ENCODE measurements at regions not wholly inside any gene's neighbourhood (a gene's known extent, or its start where the extent isn't known, plus 50 kb on each side); places are given as distances from the start of the nearest gene placed in this dataset.

DNA sequence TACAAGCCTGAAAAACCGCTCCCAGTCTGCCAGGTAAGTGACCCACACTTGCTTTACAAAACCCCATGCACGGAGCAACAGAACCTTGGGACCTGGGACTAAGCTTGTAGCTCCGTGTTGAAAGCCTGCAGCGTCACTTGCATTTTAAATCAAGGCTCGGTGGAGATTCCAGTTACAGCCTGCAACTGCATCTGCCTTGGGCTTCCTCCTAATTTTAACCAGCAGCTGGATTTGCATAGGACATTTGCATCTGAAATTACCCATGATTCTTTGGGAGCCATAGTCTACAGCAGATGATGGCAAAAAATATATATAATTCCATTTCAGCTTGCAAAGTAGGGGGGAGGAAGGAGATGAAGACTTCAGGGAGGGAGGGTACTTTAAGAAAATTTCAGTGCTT is 62.4 kb upstream of the IGSF21 start:
- TF ChIP-seq, protein P1, sequence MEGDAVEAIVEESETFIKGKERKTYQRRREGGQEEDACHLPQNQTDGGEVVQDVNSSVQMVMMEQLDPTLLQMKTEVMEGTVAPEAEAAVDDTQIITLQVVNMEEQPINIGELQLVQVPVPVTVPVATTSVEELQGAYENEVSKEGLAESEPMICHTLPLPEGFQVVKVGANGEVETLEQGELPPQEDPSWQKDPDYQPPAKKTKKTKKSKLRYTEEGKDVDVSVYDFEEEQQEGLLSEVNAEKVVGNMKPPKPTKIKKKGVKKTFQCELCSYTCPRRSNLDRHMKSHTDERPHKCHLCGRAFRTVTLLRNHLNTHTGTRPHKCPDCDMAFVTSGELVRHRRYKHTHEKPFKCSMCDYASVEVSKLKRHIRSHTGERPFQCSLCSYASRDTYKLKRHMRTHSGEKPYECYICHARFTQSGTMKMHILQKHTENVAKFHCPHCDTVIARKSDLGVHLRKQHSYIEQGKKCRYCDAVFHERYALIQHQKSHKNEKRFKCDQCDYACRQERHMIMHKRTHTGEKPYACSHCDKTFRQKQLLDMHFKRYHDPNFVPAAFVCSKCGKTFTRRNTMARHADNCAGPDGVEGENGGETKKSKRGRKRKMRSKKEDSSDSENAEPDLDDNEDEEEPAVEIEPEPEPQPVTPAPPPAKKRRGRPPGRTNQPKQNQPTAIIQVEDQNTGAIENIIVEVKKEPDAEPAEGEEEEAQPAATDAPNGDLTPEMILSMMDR (conservative IDR thresholded peaks at IDR 0.05): no peak
- TF ChIP-seq ZFX (IDR thresholded peaks at IDR 0.05): no peak
